Gastrocnemius medialis (tissue), 4 donors: ENCODE measurements at regions not wholly inside any gene's neighbourhood (a gene's known extent, or its start where the extent isn't known, plus 50 kb on each side); places are given as distances from the start of the nearest gene placed in this dataset.

ENCODE experiments used
- CTCF ChIP-seq, 5 experiments: fragments of 450-650 bp in 3 of 5; fragments of 200-600 bp in 2 of 5; sonication (generic) in 2 of 5; IDR thresholded peaks in 4 of 5; conservative IDR thresholded peaks in 1 of 5; 1 replicate in 4 of 5; 2 replicates in 1 of 5; pipeline ENCODE4 v1.5.1; 2016 to 2019; ENCODE audit warnings: antibody characterized with exemption in 5 of 5, mild to moderate bottlenecking in 3 of 5, moderate library complexity in 3 of 5
- POLR2A ChIP-seq, 2 donors: fragments of 450-650 bp; IDR thresholded peaks; one replicate each; pipeline ENCODE4 v1.6.1; 2017; ENCODE audit warnings: antibody characterized with exemption in 2 of 2, mild to moderate bottlenecking in 2 of 2, moderate library complexity in 2 of 2

GRCh38 chr1:172956871-172957270 lies 93.9 kb downstream of the TNFSF18 start:
- no peak for TF ChIP-seq CTCF (IDR thresholded peaks at IDR 0.05 in 4 of 5, conservative IDR thresholded peaks at IDR 0.05 in 1 of 5)
- TF ChIP-seq POLR2A (IDR thresholded peaks at IDR 0.05) = no peak
